Endothelial cell of umbilical vein (primary cell): ENCODE measurements at regions not wholly inside any gene's neighbourhood (a gene's known extent, or its start where the extent isn't known, plus 50 kb on each side); places are given as distances from the start of the nearest gene placed in this dataset.

Experiments used
- BruUV-seq: library from RNA; stranded (reverse); fragments of 400-500 nt; replicated peaks from 2 replicates; lab custom pipeline; 2021; lab: Mats Ljungman, UMichigan
- CTCF ChIA-PET: fragments of 300-600, 350-600 bp; sonication (Branson Sonifier 250); formaldehyde crosslinking; loops from one replicate; lab custom pipeline; 2021; ENCODE audit warnings: antibody characterized with exemption, inconsistent platforms; lab: Charles Lee
- POLR2A ChIA-PET: fragments of 300-600, 350-600 bp; sonication (Branson Sonifier 250); formaldehyde crosslinking; loops from one replicate; lab custom pipeline; 2021; ENCODE audit warnings: antibody characterized with exemption, inconsistent platforms; lab: Charles Lee
- DNase-seq: peaks from one replicate; pipeline ENCODE4 v3.0.0-alpha.2; 2011; ENCODE audit warnings: low read depth, low spot score
- FAIRE-seq: peaks from 2 replicates; lab custom pipeline; 2011; peaks lifted over from hg19 to GRCh38; lab: Jason Lieb, UNC
- H2AFZ ChIP-seq: 2 replicates; pipeline ENCODE4 v1.6.0; 2012; ENCODE audit warnings: low read depth, low read length, control low read depth, inconsistent platforms
- H3K27ac ChIP-seq: 2 replicates; pipeline ENCODE4 v1.5.1; 2011; ENCODE audit warnings: low read depth, mild to moderate bottlenecking, control low read depth, low read length, moderate library complexity; ENCODE audit not compliant: insufficient read depth
- H3K27me3 ChIP-seq, 2 experiments: 2 replicates each; pipeline versions ENCODE4 v1.6.0 to v1.6.1; 2011; ENCODE audit warnings: low read length in 2 of 2, mixed read lengths in 1 of 2; ENCODE audit not compliant: control insufficient read depth in 2 of 2, insufficient read depth in 2 of 2
- H3K36me3 ChIP-seq, 2 experiments: 2 replicates in 1 of 2; 3 replicates in 1 of 2; pipeline ENCODE4 v1.5.1; 2011; ENCODE audit warnings: low read length in 2 of 2, mild to moderate bottlenecking in 1 of 2, moderate library complexity in 1 of 2; ENCODE audit not compliant: control insufficient read depth in 2 of 2, insufficient read depth in 2 of 2; ENCODE audit errors: extremely low read depth in 1 of 2
- H3K4me1 ChIP-seq: 3 replicates; pipeline ENCODE4 v1.5.1; 2011; ENCODE audit warnings: mild to moderate bottlenecking, low read length; ENCODE audit not compliant: control insufficient read depth, insufficient read depth; ENCODE audit errors: extremely low read depth
- H3K4me2 ChIP-seq: 2 replicates; pipeline ENCODE4 v1.6.1; 2011; ENCODE audit warnings: low read length, control low read depth, mixed read lengths; ENCODE audit not compliant: insufficient read depth
- H3K4me3 ChIP-seq, 3 experiments: fragments of 200-600 bp in 1 of 3; sonication (generic), shearing (Covaris generic) in 1 of 3; replicated peaks in 1 of 3; 2 replicates each; pipeline ENCODE4 v1.5.1; 2011 to 2016; ENCODE audit warnings: control low read depth in 3 of 3, low read length in 3 of 3, mild to moderate bottlenecking in 2 of 3, inconsistent platforms in 1 of 3, low read depth in 1 of 3, moderate library complexity in 1 of 3; ENCODE audit not compliant: insufficient read depth in 1 of 3
- H3K79me2 ChIP-seq: 2 replicates; pipeline ENCODE4 v1.6.0; 2012; ENCODE audit warnings: low read length, inconsistent platforms; ENCODE audit not compliant: control insufficient read depth, insufficient read depth
- H3K9ac ChIP-seq: replicated peaks from 2 replicates; pipeline ENCODE3; 2011; ENCODE audit warnings: low read length, control low read depth; ENCODE audit not compliant: insufficient read depth; ENCODE audit errors: extremely low read depth
- H3K9me1 ChIP-seq: replicated peaks from 3 replicates; pipeline ENCODE4 v1.6.0; 2011; ENCODE audit warnings: mild to moderate bottlenecking, low read length; ENCODE audit not compliant: control insufficient read depth, insufficient read depth; ENCODE audit errors: extremely low read depth
- H3K9me3 ChIP-seq: replicated peaks from 2 replicates; pipeline ENCODE4 v1.5.1; 2012; ENCODE audit warnings: low read length, inconsistent platforms; ENCODE audit not compliant: control insufficient read depth, insufficient read depth
- H4K20me1 ChIP-seq: replicated peaks from 2 replicates; pipeline ENCODE3; 2011; ENCODE audit warnings: mild to moderate bottlenecking, low read length; ENCODE audit not compliant: control insufficient read depth, insufficient read depth; ENCODE audit errors: extremely low read depth
- EZH2 ChIP-seq: IDR thresholded peaks from 2 replicates; pipeline ENCODE4 v1.6.1; 2012; ENCODE audit warnings: borderline replicate concordance, low read depth, mild to moderate bottlenecking, moderate library complexity, low read length, inconsistent platforms; ENCODE audit not compliant: severe bottlenecking
- FOS ChIP-seq: IDR thresholded peaks from 2 replicates; pipeline ENCODE4 v1.6.1; 2011; ENCODE audit warnings: mild to moderate bottlenecking, low read length, moderate library complexity, borderline replicate concordance; ENCODE audit not compliant: insufficient read depth
- GATA2 ChIP-seq: IDR thresholded peaks from 2 replicates; pipeline ENCODE4 v1.7.0; 2011; ENCODE audit warnings: low read depth, mild to moderate bottlenecking, moderate library complexity, mixed read lengths, low read length; ENCODE audit not compliant: insufficient read length, insufficient read depth
- JUN ChIP-seq: IDR thresholded peaks from 2 replicates; pipeline ENCODE4 v1.6.1; 2011; ENCODE audit warnings: borderline replicate concordance, low read depth; ENCODE audit not compliant: insufficient read length, insufficient read depth
- MYC ChIP-seq: IDR thresholded peaks from one replicate; pipeline ENCODE4 v1.6.1; 2011; ENCODE audit warnings: mild to moderate bottlenecking, low read depth, low read length
- POLR2A ChIP-seq: IDR thresholded peaks from 2 replicates; pipeline ENCODE4 v1.6.1; 2012; ENCODE audit warnings: low read depth, mild to moderate bottlenecking, control low read depth, low read length
- POLR2AphosphoS5 ChIP-seq: IDR thresholded peaks from 2 replicates; pipeline ENCODE4 v1.6.1; 2012; ENCODE audit warnings: low read depth, mild to moderate bottlenecking, control low read depth, low read length, moderate library complexity; ENCODE audit not compliant: insufficient read depth
- dilution Hi-C: fragments of 300-500 bp; cut with MboI; formaldehyde crosslinking; loops from one replicate; pipeline ENCODE4 v1.15.0; 2019; ENCODE audit warnings: low sequenced_read_pairs; ENCODE audit not compliant: extremely low pct_ligation_motif_present
- intact Hi-C: fragments of 100-400 bp; cut with micrococcal nuclease; formaldehyde crosslinking; loops from one replicate; pipeline ENCODE4 v1.10.0; 2022
- TF ChIP-seq, protein P1 (sequence below), 2 donors: IDR thresholded peaks; 1 replicate in 1 of 2; 2 replicates in 1 of 2; pipeline ENCODE4 v1.5.1; 2011; ENCODE audit warnings: low read length in 2 of 2, mild to moderate bottlenecking in 2 of 2, moderate library complexity in 2 of 2, control low read depth in 1 of 2, inconsistent platforms in 1 of 2, low read depth in 1 of 2; ENCODE audit not compliant: insufficient read depth in 1 of 2; ENCODE audit errors: extremely low read depth in 1 of 2
- TF ChIP-seq, protein P2 (sequence below): IDR thresholded peaks from 2 replicates; pipeline ENCODE4 v1.6.1; 2011; ENCODE audit not compliant: insufficient read depth, insufficient read length

GRCh38 chr20:22241609-22242008 lies 342.8 kb downstream of the FOXA2 start:
- FAIRE-seq (no peak), DNase-seq (no peak)
- Histone ChIP-seq H3K9me1 (no peaks in the 10 kb centered on the region), H3K4me1 (no peaks in the 10 kb centered on the region), H3K36me3 (no peaks in the 10 kb centered on the region), H3K79me2 (no peaks in the 10 kb centered on the region), H3K27ac (no peak overlapping the region), H3K4me3 (no peak overlapping the region), H4K20me1 (no peaks in the 10 kb centered on the region), H3K4me2 (no peak overlapping the region), H3K27me3 (no peaks in the 10 kb centered on the region), H3K9me3 (peaks cover 3% of the 10 kb centered on the region), H3K9ac (no peak overlapping the region), H2AFZ (no peak overlapping the region)
- no TSS peak for BruUV-seq
- no peak for TF ChIP-seq EZH2
- TF ChIP-seq GATA2: no peak
- TF ChIP-seq FOS: no peak
- no peak for TF ChIP-seq POLR2AphosphoS5
- no peak for TF ChIP-seq MYC
- TF ChIP-seq, protein P1, sequence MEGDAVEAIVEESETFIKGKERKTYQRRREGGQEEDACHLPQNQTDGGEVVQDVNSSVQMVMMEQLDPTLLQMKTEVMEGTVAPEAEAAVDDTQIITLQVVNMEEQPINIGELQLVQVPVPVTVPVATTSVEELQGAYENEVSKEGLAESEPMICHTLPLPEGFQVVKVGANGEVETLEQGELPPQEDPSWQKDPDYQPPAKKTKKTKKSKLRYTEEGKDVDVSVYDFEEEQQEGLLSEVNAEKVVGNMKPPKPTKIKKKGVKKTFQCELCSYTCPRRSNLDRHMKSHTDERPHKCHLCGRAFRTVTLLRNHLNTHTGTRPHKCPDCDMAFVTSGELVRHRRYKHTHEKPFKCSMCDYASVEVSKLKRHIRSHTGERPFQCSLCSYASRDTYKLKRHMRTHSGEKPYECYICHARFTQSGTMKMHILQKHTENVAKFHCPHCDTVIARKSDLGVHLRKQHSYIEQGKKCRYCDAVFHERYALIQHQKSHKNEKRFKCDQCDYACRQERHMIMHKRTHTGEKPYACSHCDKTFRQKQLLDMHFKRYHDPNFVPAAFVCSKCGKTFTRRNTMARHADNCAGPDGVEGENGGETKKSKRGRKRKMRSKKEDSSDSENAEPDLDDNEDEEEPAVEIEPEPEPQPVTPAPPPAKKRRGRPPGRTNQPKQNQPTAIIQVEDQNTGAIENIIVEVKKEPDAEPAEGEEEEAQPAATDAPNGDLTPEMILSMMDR (IDR thresholded peaks at IDR 0.05; ENCODE audit: extremely low read depth in 1 of 2, insufficient read depth in 1 of 2, low read depth in 1 of 2, low read length in 2 of 2): no peak
- TF ChIP-seq JUN: no peak
- TF ChIP-seq, protein P2, sequence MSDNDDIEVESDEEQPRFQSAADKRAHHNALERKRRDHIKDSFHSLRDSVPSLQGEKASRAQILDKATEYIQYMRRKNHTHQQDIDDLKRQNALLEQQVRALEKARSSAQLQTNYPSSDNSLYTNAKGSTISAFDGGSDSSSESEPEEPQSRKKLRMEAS: no peak
- TF ChIP-seq POLR2A: no peak
- intact Hi-C loops: no loop called here
- ChIA-PET CTCF (no interaction called here), POLR2A (no interaction called here)
- dilution Hi-C loops: no loop called here
